ENCODE measurements at regions not wholly inside any gene's neighbourhood (a gene's known extent, or its start where the extent isn't known, plus 50 kb on each side); places are given as distances from the start of the nearest gene placed in this dataset.

- Histone ChIP-seq H2BK20ac (ENCODE audit: low read depth, low read length) (no peak overlapping the region), H3K9ac (ENCODE audit: low read depth, low read length) (no peak overlapping the region), H4K20me1 (ENCODE audit: insufficient read depth, low read length) (peaks cover 2% of the 10 kb centered on the region; the same call in 1 of the 2 replicates), H4K91ac (ENCODE audit: insufficient read depth, low read depth, low read length) (no peak overlapping the region), H3K79me1 (ENCODE audit: low read depth in 1 of 2, low read length in 2 of 2) (no peaks in the 10 kb centered on the region), H3K4me2 (ENCODE audit: low read depth, low read length) (no peak overlapping the region), H3K27ac (ENCODE audit: insufficient read depth, low read length) (no peak overlapping the region), H3K27me3 (ENCODE audit: control insufficient read depth, insufficient read depth, low read length) (no peaks in the 10 kb centered on the region), H3K4me1 (ENCODE audit: control insufficient read depth, insufficient read depth, low read length) (peaks cover 2% of the 10 kb centered on the region; the same call in 1 of the 2 replicates), H2BK120ac (ENCODE audit: low read depth, low read length) (no peak overlapping the region), H2AK5ac (ENCODE audit: low read depth, low read length) (no peak overlapping the region), H2AFZ (replicated peaks; ENCODE audit: low read length, poor library complexity) (no peak overlapping the region), H3K23ac (ENCODE audit: low read depth, low read length) (no peak overlapping the region), H3K4me3 (ENCODE audit: insufficient read depth, low read depth, low read length) (no peak overlapping the region), H2BK5ac (ENCODE audit: low read depth, low read length, poor library complexity, severe bottlenecking) (no peak overlapping the region), H3K4ac (ENCODE audit: low read depth, low read length) (no peak overlapping the region), H4K8ac (ENCODE audit: low read depth in 2 of 2, low read length in 2 of 2) (no peak overlapping the region), H2BK15ac (ENCODE audit: low read depth, low read length) (no peak overlapping the region), H3K36me3 (ENCODE audit: control insufficient read depth, insufficient read depth, low read length) (no peaks in the 10 kb centered on the region), H3K9me3 (ENCODE audit: control insufficient read depth, insufficient read depth, low read length) (no peaks in the 10 kb centered on the region), H3K14ac (replicated peaks; ENCODE audit: low read depth, low read length) (no peak overlapping the region), H3K9me1 (ENCODE audit: insufficient read depth, low read length) (peaks cover 3% of the 10 kb centered on the region; the same call in 1 of the 2 replicates), H3K56ac (ENCODE audit: extremely low read depth, insufficient read depth, low read length) (no peak overlapping the region), H3K18ac (ENCODE audit: low read depth, low read length) (no peak overlapping the region), H4K5ac (ENCODE audit: low read depth, low read length) (no peak overlapping the region), H2AK9ac (replicated peaks; ENCODE audit: low read depth, low read length, poor library complexity) (no peak overlapping the region)
- TF ChIP-seq ELK1 (IDR thresholded peaks at IDR 0.05; ENCODE audit: borderline replicate concordance, low read depth, low read length) = no peak
- no peak for TF ChIP-seq MXI1 (IDR thresholded peaks at IDR 0.05; ENCODE audit: borderline replicate concordance, low read depth, low read length)
- TF ChIP-seq CTCF (conservative IDR thresholded peaks at IDR 0.05; ENCODE audit: low read depth, low read length) = no peak
- TF ChIP-seq BHLHE40 (IDR thresholded peaks at IDR 0.05; ENCODE audit: low read depth, low read length) = no peak
- no peak for TF ChIP-seq RAD21 (IDR thresholded peaks at IDR 0.05; ENCODE audit: low read length)
- TF ChIP-seq RCOR1 (IDR thresholded peaks at IDR 0.05; ENCODE audit: insufficient replicate concordance, low read length) = no peak
- no peak for TF ChIP-seq FOS (IDR thresholded peaks at IDR 0.05; ENCODE audit: low read depth, low read length)
- TF ChIP-seq, protein P1, sequence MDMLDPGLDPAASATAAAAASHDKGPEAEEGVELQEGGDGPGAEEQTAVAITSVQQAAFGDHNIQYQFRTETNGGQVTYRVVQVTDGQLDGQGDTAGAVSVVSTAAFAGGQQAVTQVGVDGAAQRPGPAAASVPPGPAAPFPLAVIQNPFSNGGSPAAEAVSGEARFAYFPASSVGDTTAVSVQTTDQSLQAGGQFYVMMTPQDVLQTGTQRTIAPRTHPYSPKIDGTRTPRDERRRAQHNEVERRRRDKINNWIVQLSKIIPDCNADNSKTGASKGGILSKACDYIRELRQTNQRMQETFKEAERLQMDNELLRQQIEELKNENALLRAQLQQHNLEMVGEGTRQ (IDR thresholded peaks at IDR 0.05; ENCODE audit: low read depth, low read length) = no peak
- TF ChIP-seq POLR2A (IDR thresholded peaks at IDR 0.05; ENCODE audit: low read depth, low read length) = no peak
- TF ChIP-seq CHD1 (IDR thresholded peaks at IDR 0.05; ENCODE audit: low read depth, low read length) = no peak
- TF ChIP-seq CEBPB (IDR thresholded peaks at IDR 0.05; ENCODE audit: low read depth, low read length) = no peak
- TF ChIP-seq RFX5 (IDR thresholded peaks at IDR 0.05; ENCODE audit: low read depth, low read length) = no peak
- TF ChIP-seq NFE2L2 (IDR thresholded peaks at IDR 0.05; ENCODE audit: low read depth, low read length) = no peak
- no peak for TF ChIP-seq SMC3 (IDR thresholded peaks at IDR 0.05; ENCODE audit: low read depth, low read length)
- no peak for TF ChIP-seq MAFK (IDR thresholded peaks at IDR 0.05; ENCODE audit: low read depth, low read length)
- no peak for TF ChIP-seq MAZ (IDR thresholded peaks at IDR 0.05; ENCODE audit: borderline replicate concordance, low read depth, low read length)
- WGBS, 2 experiments (ENCODE audit: extremely low coverage in 2 of 2, insufficient read length in 1 of 2) = 100% methylated on average over 5 of the region's 10 CpGs; no CpG with 5 or more reads in 1 of the 2 experiments
- no peak for DNase-seq
- ChIA-PET POLR2A (ENCODE audit: unreplicated experiment) (no interaction called here), CTCF (no interaction called here)
- dilution Hi-C loops (cut with HindIII; ENCODE audit: low sequenced_read_pairs, unreplicated experiment) = no loop called here
- intact Hi-C loops (cut with micrococcal nuclease) = no loop called here
- in situ Hi-C loops (cut with MboI; ENCODE audit: low sequenced_read_pairs) = no loop called here
- ATAC-seq (ENCODE audit: low read depth) = no peak
- BruUV-seq (replicated peaks) = no TSS peak
Observed at GRCh38 chr18:69157906-69158305, 242.8 kb upstream of the DOK6 start.
